HEK293T (cell line): ENCODE measurements at regions not wholly inside any gene's neighbourhood (a gene's known extent, or its start where the extent isn't known, plus 50 kb on each side); places are given as distances from the start of the nearest gene placed in this dataset.

Experiments
- CTCF ChIA-PET: fragments of 350-600 bp; formaldehyde crosslinking; extraction: SDS; loops from one replicate; lab custom pipeline; 2021; ENCODE audit warnings: antibody characterized with exemption, inconsistent platforms; lab: Yijun Ruan, JAX
- POLR2A ChIA-PET: fragments of 350-600 bp; formaldehyde crosslinking; extraction: SDS; loops from one replicate; lab custom pipeline; 2020; ENCODE audit warnings: antibody characterized with exemption, inconsistent platforms; lab: Yijun Ruan, JAX
- DNase-seq: peaks from one replicate; pipeline ENCODE4 v3.0.0; 2012; ENCODE audit warnings: mixed read lengths; ENCODE audit errors: extremely low spot score
- ARNT ChIP-seq: fragments of 450-650 bp; IDR thresholded peaks from 2 replicates; pipeline ENCODE4 v1.6.1; 2017; ENCODE audit warnings: mild to moderate bottlenecking
- BHLHE40 ChIP-seq: fragments of 450-650 bp; IDR thresholded peaks from 2 replicates; pipeline ENCODE4 v1.6.1; 2016; ENCODE audit warnings: mild to moderate bottlenecking, moderate library complexity, borderline replicate concordance
- CTBP1 ChIP-seq: fragments of 450-650 bp; IDR thresholded peaks from 2 replicates; pipeline ENCODE4 v1.6.1; 2016; ENCODE audit warnings: borderline replicate concordance
- ELF4 ChIP-seq: fragments of 450-650 bp; IDR thresholded peaks from 2 replicates; pipeline ENCODE4 v1.6.1; 2017; ENCODE audit warnings: antibody characterized with exemption
- FOXA1 ChIP-seq: fragments of 450-650 bp; IDR thresholded peaks from 2 replicates; pipeline ENCODE4 v1.6.1; 2016; ENCODE audit warnings: mild to moderate bottlenecking
- FOXK2 ChIP-seq: fragments of 450-650 bp; IDR thresholded peaks from 2 replicates; pipeline ENCODE4 v1.6.1; 2016; ENCODE audit warnings: mild to moderate bottlenecking
- FOXM1 ChIP-seq: fragments of 450-650 bp; IDR thresholded peaks from 2 replicates; pipeline ENCODE4 v1.6.1; 2017; ENCODE audit warnings: mild to moderate bottlenecking, borderline replicate concordance
- HDGF ChIP-seq: fragments of 450-650 bp; IDR thresholded peaks from 2 replicates; pipeline ENCODE4 v1.6.1; 2017; ENCODE audit warnings: antibody characterized with exemption, borderline replicate concordance
- L3MBTL2 ChIP-seq: fragments of 450-650 bp; conservative IDR thresholded peaks from 2 replicates; pipeline ENCODE4 v1.6.1; 2016; ENCODE audit warnings: mild to moderate bottlenecking
- LEF1 ChIP-seq: fragments of 450-650 bp; IDR thresholded peaks from 2 replicates; pipeline ENCODE4 v1.6.1; 2017; ENCODE audit warnings: mild to moderate bottlenecking, borderline replicate concordance
- NFRKB ChIP-seq: fragments of 450-650 bp; IDR thresholded peaks from 2 replicates; pipeline ENCODE4 v1.6.1; 2016; ENCODE audit warnings: mild to moderate bottlenecking, moderate library complexity
- SP1 ChIP-seq: fragments of 450-650 bp; IDR thresholded peaks from 2 replicates; pipeline ENCODE4 v1.6.1; 2017
- SUZ12 ChIP-seq: fragments of 450-650 bp; IDR thresholded peaks from 2 replicates; pipeline ENCODE4 v1.6.1; 2016; ENCODE audit warnings: mild to moderate bottlenecking
- TARDBP ChIP-seq: fragments of 450-650 bp; IDR thresholded peaks from 2 replicates; pipeline ENCODE4 v1.6.1; 2016
- ZNF384 ChIP-seq: fragments of 450-650 bp; IDR thresholded peaks from 2 replicates; pipeline ENCODE4 v1.6.1; 2016
- TF ChIP-seq, protein P1 (sequence below): fragments of 450-650 bp; IDR thresholded peaks from 2 replicates; pipeline ENCODE4 v1.6.1; 2016

DNA sequence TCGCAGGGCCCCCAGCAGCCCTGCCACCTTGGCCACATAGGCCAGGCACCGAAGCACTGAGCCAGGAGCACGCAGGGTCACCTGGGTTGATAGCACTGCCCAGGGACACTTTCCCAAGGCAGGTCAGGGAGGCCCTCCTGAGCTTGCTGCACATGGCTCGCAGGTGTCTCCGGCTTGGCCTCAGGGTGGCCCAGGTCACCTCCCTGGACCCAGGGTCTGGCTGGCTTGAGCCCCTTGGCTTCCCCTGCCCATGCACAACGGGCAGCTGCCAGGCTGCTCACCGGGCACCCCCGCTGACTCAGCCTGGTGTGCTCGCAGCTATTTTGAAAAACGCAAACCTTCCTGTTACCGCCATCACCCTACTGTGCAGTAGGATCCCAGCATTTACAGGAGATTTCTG, 502.3 kb downstream of the EIPR1 start:
- ChIA-PET CTCF (no interaction called here), POLR2A (no interaction called here)
- DNase-seq, result no peak
- no peak for TF ChIP-seq L3MBTL2
- no peak for TF ChIP-seq FOXK2
- no peak for TF ChIP-seq FOXM1
- TF ChIP-seq FOXA1, result no peak
- no peak for TF ChIP-seq LEF1
- TF ChIP-seq TARDBP, result no peak
- TF ChIP-seq ZNF384, result no peak
- no peak for TF ChIP-seq CTBP1
- TF ChIP-seq ELF4, result no peak
- TF ChIP-seq, protein P1, sequence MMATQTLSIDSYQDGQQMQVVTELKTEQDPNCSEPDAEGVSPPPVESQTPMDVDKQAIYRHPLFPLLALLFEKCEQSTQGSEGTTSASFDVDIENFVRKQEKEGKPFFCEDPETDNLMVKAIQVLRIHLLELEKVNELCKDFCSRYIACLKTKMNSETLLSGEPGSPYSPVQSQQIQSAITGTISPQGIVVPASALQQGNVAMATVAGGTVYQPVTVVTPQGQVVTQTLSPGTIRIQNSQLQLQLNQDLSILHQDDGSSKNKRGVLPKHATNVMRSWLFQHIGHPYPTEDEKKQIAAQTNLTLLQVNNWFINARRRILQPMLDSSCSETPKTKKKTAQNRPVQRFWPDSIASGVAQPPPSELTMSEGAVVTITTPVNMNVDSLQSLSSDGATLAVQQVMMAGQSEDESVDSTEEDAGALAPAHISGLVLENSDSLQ, result no peak
- TF ChIP-seq HDGF, result no peak
- no peak for TF ChIP-seq BHLHE40
- TF ChIP-seq SP1, result no peak
- TF ChIP-seq ARNT, result no peak
- TF ChIP-seq NFRKB, result no peak

DNA sequence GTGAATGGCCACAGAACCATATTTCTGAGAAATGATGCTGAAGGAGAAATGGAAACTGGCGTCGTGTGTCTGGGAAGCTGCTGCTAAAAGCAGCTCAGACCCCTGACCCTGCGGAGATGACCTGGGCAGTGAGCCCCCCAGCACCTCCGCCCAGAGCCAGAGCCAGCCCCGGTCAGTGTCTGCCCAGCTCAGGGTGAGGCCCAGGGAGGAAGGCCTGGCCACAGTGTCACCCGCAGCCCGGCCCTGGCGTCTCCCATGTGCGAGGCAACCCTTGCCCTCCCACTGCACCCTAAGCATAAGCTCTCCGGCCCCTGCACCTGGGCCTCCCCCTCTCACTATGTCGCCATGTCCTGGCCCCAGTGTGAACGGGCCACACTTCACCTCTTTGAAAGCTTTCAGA, 502.8 kb downstream of the EIPR1 start:
- no peak for DNase-seq
- ChIA-PET CTCF (no interaction called here), POLR2A (no interaction called here)
- TF ChIP-seq FOXM1 (no peak), TARDBP (no peak), SUZ12 (no peak), HDGF (no peak), ELF4 (no peak), ARNT (no peak), FOXK2 (no peak), CTBP1 (no peak), ZNF384 (no peak), FOXA1 (no peak), NFRKB (no peak), L3MBTL2 (no peak), SP1 (no peak), BHLHE40 (no peak), LEF1 (no peak)
- TF ChIP-seq, protein P1, result no peak

DNA sequence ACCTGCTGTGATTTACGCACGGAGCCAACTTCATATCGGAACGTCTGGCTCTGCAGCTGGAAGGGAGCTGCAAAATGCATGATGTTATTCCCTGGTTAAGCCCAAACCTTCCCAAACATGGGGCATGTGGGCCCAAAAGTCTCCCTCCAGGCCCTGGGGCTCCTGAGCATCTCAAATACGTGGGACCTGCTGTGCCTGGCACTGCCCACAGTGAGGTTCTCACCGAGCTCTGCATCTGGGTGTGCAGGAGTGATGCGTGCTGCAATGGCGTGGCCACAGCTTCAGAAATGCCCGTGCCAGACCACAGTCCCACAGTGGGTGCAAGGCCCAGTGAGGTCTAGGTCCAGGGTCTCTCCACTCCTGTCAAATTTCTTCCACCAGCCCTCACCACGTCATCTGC, 503.3 kb downstream of the EIPR1 start:
- CTCF ChIA-PET, result no interaction called here
- POLR2A ChIA-PET, result no interaction called here
- DNase-seq, result no peak
- TF ChIP-seq BHLHE40 (no peak), FOXK2 (no peak), ZNF384 (no peak), FOXA1 (no peak), SUZ12 (no peak), LEF1 (no peak), L3MBTL2 (no peak), FOXM1 (no peak)

DNA sequence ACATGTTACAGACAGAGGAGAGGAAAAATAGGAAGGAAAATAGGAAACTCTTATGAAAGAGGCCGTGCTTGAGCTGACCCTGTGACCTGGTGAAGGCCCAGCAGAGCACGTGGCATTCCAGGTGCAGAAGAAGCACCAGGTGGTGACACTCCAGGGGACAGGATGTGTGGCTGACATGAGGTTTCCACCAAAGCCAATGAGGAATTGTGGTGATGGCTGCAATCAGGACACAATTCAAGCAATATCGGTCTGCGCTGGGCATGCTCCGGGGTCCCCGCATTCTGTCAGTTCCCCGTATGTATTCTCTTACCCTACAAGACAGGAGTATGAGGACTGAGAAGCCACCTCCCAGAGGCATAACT, 504.2 kb downstream of the EIPR1 start:
- TF ChIP-seq ZNF384, result no peak
- TF ChIP-seq L3MBTL2, result no peak
- TF ChIP-seq SP1, result no peak
- TF ChIP-seq TARDBP, result no peak
- no peak for TF ChIP-seq ELF4
- TF ChIP-seq LEF1, result no peak
- no peak for TF ChIP-seq BHLHE40
- TF ChIP-seq FOXK2, result no peak
- TF ChIP-seq, protein P1, result no peak
- no peak for TF ChIP-seq FOXM1
- no peak for TF ChIP-seq SUZ12
- TF ChIP-seq HDGF, result no peak
- no peak for TF ChIP-seq FOXA1
- no peak for TF ChIP-seq ARNT
- TF ChIP-seq NFRKB, result no peak
- no peak for TF ChIP-seq CTBP1
- no peak for DNase-seq
- POLR2A ChIA-PET, result no interaction called here
- CTCF ChIA-PET, result no interaction called here

DNA sequence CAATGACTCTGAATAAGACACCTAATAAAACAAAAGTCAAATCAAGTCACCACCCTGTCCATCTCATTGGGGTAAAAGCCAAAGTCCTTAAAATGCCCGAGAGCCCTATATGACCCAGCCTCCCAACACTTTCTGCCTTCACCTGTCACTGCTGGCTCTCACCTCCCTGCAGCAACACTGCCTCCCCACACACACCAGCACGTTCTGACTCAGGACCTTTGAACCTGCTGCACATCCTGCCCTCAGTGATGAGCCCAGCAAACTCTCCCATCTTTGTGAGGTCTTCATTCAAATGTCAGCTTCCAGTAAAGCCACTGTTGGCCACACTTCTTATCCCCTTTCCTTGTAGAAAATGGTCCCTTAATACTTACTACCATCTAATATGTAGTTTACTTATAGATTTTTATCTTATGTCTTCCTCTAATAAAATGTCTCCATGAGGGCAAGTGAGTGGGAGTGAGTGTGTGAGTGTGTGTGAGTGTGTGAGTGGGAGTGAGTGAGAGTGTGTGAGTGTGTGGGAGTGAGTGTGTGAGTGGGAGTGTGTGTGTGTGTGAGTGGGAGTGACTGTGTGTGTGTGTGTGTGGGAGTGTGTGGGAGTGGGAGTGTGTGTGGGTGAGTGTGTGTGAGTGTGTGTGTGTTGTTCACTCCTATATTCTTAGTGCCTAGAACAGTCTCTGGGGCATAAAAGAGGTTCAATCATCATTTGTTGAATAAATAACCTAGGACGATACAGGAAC, 504.7 kb downstream of the EIPR1 start:
- DNase-seq, result no peak
- TF ChIP-seq CTBP1 (no peak), FOXM1 (no peak), LEF1 (no peak), L3MBTL2 (no peak), SUZ12 (no peak), FOXA1 (no peak), BHLHE40 (no peak), FOXK2 (no peak), SP1 (no peak), ARNT (no peak), HDGF (no peak), TARDBP (no peak), NFRKB (no peak), ZNF384 (no peak)
- POLR2A ChIA-PET, result no interaction called here
- CTCF ChIA-PET, result no interaction called here

DNA sequence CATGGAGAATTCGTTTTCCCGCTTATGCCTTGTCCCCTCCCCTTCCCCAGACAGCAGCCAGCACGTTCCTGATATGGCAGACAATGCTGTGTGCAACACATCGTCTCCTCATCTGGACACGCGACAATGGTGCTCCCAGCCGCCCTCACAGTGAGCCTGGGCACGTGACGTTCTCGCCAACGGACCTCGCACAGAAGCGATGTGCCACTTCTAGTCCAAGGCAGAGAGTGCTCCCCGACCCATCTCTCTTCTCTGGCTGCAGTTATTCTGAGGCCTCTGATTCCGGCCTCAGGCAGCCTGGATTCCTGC, 505.4 kb downstream of the EIPR1 start:
- TF ChIP-seq FOXM1 (no peak), CTBP1 (no peak), FOXK2 (no peak), ELF4 (no peak), ZNF384 (no peak), TARDBP (no peak), BHLHE40 (no peak), L3MBTL2 (no peak), SP1 (no peak), NFRKB (no peak), ARNT (no peak), LEF1 (no peak), FOXA1 (no peak), HDGF (no peak), SUZ12 (no peak)
- TF ChIP-seq, protein P1, result no peak
- DNase-seq, result no peak
- CTCF ChIA-PET, result no interaction called here
- POLR2A ChIA-PET, result no interaction called here
